ENCODE measurements at regions not wholly inside any gene's neighbourhood (a gene's known extent, or its start where the extent isn't known, plus 50 kb on each side); places are given as distances from the start of the nearest gene placed in this dataset.

DNA sequence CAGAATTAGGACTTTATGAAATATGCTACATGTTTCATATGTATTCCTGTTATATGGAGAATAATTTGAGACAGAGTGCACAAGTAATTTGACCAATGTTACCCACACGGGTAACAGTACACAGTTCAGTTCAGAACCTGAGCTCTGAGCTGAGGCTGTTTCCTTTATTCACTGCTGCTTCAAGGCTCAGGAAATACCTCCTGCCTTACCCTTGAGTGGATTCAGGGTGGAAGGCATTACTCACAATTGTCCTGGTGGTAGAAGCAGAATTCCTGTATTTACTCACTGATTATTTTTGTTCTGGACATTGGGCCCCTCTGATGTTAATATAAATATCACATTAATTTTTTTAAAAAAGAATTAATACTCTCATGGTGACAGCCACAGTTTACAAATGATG is 73.5 kb upstream of the CAMK2D start:
- TF ChIP-seq CTCF (IDR thresholded peaks at IDR 0.05; ENCODE audit: insufficient read depth, low read depth, low read length) = no peak
- no peak for TF ChIP-seq EZH2 (IDR thresholded peaks at IDR 0.05; ENCODE audit: insufficient read depth, low read length)
